Inflammatory macrophage treated with lipopolysaccharide for 4 hours (primary cell): ENCODE measurements at regions not wholly inside any gene's neighbourhood (a gene's known extent, or its start where the extent isn't known, plus 50 kb on each side); places are given as distances from the start of the nearest gene placed in this dataset.

Experiments used
- DNase-seq: peaks from one replicate; pipeline ENCODE4 v3.0.0-alpha.2; 2020

DNA sequence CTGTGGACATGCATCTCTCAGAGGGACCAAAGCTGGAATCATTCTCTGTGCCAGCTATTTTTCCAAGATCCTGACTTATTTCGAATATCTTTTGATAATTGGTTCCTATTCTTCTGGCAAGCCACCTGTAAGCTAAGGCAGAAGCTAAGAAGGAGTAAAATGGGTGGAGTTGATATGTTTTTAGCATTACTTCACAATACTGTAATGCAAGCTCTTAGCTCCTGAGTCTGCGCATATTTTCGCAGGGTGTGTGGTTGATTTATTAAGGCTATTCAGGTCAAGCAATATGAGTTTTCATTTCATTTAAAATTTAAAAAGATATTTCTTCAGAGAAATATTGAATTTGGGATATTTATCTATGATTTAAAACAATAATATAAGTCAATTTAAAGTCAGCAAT lies 158.5 kb upstream of the ADAMTS16 start:
- DNase-seq = no peak

- no peak for DNase-seq
Observed at GRCh38 chr5:4983701-4984100, 156.4 kb upstream of the ADAMTS16 start.

DNA sequence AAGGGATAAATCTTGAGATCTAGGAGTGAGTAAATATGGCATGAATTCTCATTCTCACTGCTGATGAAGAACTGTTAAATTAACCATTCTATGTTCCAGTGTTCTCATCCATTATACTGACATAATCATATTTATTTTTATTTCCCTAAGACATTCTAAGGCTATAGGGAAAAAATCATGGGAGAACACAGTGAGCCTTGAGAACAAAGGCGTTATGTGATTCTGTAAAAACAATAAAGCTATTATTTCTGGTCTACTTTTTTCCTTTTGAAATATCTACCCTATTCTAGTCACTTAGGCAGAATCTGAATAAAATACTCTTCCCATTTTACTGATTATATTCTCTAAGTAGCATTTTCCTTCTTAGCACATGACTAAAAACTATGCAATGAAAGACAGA lies 155.7 kb upstream of the ADAMTS16 start:
- DNase-seq = no peak

GRCh38 chr5:4987431-4987830 lies 152.7 kb upstream of the ADAMTS16 start:
- DNase-seq = no peak

GRCh38 chr5:4989118-4989517 lies 151.0 kb upstream of the ADAMTS16 start:
- DNase-seq = no peak

DNA sequence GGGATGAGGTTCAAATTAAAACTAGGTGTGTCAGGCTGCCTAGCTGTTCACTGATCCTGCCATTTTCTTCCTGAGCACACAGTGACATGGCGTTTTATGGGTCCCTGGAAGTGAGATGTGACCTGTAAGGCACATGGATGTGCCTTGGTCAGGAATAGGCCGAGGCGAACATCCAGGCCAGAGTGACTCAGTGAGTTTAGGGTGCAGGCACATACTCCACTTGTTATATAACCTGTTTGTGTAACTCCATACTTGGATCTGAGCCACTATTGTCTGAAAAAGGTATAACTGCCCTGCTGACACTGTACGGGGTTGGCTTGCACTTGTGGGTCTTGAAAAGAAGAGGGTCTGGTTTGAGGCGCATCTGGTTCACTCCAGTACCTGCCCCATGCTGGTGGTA lies 150.1 kb upstream of the ADAMTS16 start:
- no peak for DNase-seq

DNA sequence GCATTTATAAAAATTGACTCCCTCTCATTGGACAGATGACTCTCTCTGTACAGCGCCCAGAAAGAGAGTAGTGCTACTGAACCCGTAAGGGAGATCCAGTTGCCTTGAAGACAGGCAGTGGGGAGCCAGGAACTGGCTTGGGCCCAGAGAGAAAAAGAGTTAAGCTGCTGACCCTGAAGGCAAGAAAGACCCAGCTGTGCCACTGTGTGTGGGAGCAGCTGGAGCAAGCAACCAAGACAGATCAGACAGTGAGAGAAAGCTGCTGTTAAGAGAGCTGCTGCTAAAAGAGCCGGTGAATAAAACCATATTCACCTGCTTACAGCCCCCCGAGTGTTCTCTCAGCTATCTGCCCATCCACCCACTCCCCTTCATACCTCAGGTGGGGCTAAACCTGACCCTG lies 149.7 kb upstream of the ADAMTS16 start:
- DNase-seq = no peak

GRCh38 chr5:4991925-4992324 lies 148.2 kb upstream of the ADAMTS16 start:
- DNase-seq = no peak

GRCh38 chr5:4995014-4995413 lies 145.1 kb upstream of the ADAMTS16 start:
- DNase-seq = no peak

DNA sequence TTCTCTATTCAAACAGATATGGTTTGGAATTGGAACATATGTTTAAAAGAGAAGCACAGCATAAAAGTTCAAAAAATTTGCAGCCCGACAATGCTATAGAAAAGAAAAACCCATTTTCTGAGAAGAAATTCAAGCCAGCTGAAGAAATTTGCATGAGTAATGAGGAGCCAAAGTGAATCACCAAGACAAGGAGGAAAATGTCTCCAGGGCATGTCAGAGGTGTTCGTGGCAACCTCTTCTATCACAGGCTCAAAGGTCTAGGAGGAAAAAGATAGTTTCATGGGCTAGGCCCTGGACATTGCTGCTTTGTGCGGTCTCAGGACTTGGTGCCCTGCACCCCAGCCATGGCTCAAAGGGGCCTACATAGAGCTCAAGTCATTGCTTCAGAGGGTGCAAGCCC lies 134.8 kb upstream of the ADAMTS16 start:
- no peak for DNase-seq

- DNase-seq = no peak
Observed at GRCh38 chr5:5006548-5006947, 133.6 kb upstream of the ADAMTS16 start.

DNA sequence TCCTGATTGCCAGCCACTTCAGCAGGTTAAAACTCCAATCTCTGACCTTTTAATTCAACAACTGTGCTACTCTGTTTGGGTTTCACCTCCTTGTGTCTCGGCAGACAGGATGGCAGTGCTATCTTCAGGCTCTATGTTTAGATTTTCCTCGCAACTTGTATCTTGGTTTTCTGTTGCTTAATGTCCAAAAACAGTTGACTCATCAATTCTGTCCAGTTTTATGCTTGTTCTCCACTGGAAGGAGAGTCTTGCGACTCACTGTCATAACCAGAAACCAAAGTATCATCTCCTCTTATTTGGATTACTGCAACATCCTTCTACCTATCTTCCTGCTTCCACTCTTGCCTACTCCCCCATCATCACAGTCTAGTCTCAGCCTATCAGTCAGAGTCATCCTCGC lies 130.9 kb upstream of the ADAMTS16 start:
- no peak for DNase-seq

DNA sequence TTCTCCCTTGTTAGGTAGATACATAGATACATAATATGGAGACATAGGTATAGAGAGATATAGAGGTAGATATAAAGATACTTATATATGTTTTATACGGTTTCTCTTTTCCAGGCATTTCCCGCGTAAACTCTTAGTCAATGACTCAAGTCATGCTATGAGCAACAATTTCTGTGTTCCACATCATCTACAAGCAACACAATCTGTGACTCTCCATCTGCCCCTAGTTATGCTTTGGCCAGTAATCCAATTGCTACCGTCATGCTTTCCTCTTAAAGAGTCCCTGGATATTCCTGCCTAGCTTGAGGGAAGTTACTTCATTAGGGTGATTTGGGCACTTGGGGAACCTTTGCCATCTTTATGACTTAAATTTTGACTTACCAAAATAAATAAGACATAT lies 129.0 kb upstream of the ADAMTS16 start:
- DNase-seq = no peak

- DNase-seq = no peak
Observed at GRCh38 chr5:5014586-5015235, 125.4 kb upstream of the ADAMTS16 start.

- DNase-seq = no peak
Observed at GRCh38 chr5:5017827-5018577, 122.1 kb upstream of the ADAMTS16 start.

GRCh38 chr5:5018578-5018970 lies 121.6 kb upstream of the ADAMTS16 start:
- DNase-seq = no peak

- no peak for DNase-seq
Observed at GRCh38 chr5:5021436-5021835, 118.7 kb upstream of the ADAMTS16 start.

GRCh38 chr5:5025098-5025773 lies 114.9 kb upstream of the ADAMTS16 start:
- no peak for DNase-seq

- peak; percentile 0 for DNase-seq
Observed at GRCh38 chr5:5025774-5026408, 114.2 kb upstream of the ADAMTS16 start.

GRCh38 chr5:5026409-5026785 lies 113.7 kb upstream of the ADAMTS16 start:
- DNase-seq = no peak

DNA sequence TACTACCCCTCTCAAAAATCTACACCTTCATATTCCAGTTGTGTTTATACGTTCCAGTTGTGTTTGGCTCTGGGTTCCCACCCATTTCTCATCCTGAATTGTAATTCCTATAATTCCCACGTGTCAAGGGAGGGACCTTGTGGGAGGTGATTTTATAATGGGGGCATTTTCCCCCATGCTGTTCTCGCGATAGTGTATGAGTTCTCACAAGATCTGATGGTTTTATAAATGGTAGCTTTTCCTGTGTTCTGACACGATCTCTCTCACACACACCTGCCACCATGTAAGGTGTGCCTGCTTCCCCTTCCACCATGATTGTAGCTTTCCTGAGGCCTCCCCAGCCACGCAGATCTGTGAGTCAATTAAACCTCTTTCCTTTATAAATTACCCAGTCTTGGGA lies 108.5 kb upstream of the ADAMTS16 start:
- no peak for DNase-seq

DNA sequence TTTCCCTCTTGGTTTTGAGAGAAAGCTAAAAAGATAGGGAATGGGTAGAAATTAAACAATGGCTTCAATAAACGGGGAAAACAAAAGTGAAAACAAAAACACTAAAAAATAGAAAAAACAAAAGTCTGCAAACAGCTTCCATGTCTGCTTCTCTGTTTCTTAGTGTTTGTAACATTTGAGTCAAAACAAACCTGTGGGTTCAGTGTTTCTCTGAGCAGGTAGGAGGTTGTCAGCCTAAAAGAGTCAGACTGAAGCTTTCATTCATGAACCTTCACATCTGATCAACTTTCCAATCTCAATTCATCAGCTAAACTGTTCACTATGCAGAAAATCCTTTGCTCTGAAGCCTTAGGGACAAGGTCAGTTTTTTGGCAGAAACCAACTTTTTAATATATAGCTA lies 102.5 kb upstream of the ADAMTS16 start:
- DNase-seq = no peak

DNA sequence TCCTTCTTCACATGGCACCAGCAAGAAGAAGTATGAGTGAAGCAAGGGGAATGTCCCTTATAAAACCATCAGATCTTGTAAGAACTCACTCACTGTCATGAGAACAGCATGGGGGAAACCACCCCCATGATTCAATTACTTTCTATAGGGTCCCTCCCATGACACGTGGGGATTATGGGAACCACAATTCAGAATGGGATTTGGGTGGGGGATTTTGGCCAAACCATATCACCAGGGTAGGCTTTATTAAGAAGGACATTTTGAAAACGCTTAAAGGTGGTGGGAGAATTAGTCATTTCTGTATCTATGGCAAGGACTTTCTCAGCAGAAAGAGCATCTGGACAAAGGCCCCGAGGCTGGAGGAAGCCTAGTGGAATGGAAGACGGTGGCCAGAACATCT lies 100.2 kb upstream of the ADAMTS16 start:
- DNase-seq = no peak

DNA sequence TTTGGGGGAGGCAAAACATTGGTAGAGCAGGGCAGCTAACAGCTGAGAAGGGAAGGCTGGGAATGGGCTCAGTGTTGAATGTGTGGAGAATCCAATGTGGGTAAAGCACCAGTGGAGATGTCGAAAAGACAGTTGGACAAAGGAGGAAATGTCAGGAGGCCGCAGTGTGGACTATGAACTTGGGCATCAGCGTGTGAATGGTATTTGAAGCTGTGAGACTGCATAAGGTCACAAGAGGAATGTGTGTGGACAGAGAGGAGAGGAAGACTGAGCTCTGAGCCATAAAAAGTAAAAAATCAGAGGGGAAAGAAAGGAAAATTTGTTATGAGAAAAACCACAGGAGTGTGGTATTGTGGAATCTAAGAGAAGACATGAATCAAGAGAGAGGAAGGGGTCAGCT lies 99.4 kb upstream of the ADAMTS16 start:
- DNase-seq = no peak
